T-cell (primary cell): ENCODE measurements at regions not wholly inside any gene's neighbourhood (a gene's known extent, or its start where the extent isn't known, plus 50 kb on each side); places are given as distances from the start of the nearest gene placed in this dataset.
"Not testable (repeated sequence)": the region's sequence is repeated elsewhere in the genome, so short reads cannot be mapped to it uniquely, and the experiment has no call there.

ENCODE experiments used
- ATAC-seq, 4 experiments: fragments of 200-7000 bp in 3 of 4; fragments of 150-1000 bp in 1 of 4; cut with Tn5 transposase; replicated peaks in 1 of 4; 1 replicate in 3 of 4; 2 replicates in 1 of 4; pipeline ENCODE4 v1.10.0; 2021; ENCODE audit warnings: moderate library complexity in 3 of 4, mild to moderate bottlenecking in 2 of 4, moderate number of reproducible peaks in 1 of 4
- CTCF ChIA-PET, 2 donors: fragments of 300-600 bp; sonication (Branson Sonifier 250); formaldehyde crosslinking; loops; one replicate each; lab custom pipeline; 2022; ENCODE audit warnings: antibody characterized with exemption in 2 of 2; lab: Charles Lee
- POLR2A ChIA-PET, 2 donors: fragments of 300-600 bp; sonication (Branson Sonifier 250); formaldehyde crosslinking; loops; one replicate each; lab custom pipeline; 2022; ENCODE audit warnings: antibody characterized with exemption in 2 of 2; lab: Charles Lee
- DNase-seq, 35 experiments: peaks; one replicate each; pipeline versions ENCODE4 v3.0.0 to v3.0.0-alpha.2; 2013 to 2023
- H3K27ac ChIP-seq: one replicate; pipeline ENCODE4 v1.5.1; 2013; ENCODE audit warnings: low read length
- H3K27me3 ChIP-seq, 2 experiments: replicated peaks in 1 of 2; 1 replicate in 1 of 2; 2 replicates in 1 of 2; pipeline versions ENCODE4 v1.6.1 to v1.7.0; 2013; ENCODE audit warnings: low read length in 1 of 2, mixed read lengths in 1 of 2; ENCODE audit not compliant: control insufficient read depth in 2 of 2, insufficient read depth in 2 of 2; ENCODE audit errors: extremely low read depth in 1 of 2
- H3K36me3 ChIP-seq, 2 donors: 1 replicate in 1 of 2; 2 replicates in 1 of 2; pipeline versions ENCODE4 v1.6.1 to v1.7.0; 2013; ENCODE audit warnings: low read length in 1 of 2; ENCODE audit not compliant: control insufficient read depth in 2 of 2, insufficient read depth in 1 of 2; ENCODE audit errors: extremely low read depth in 1 of 2
- H3K4me1 ChIP-seq, 2 experiments: 1 replicate in 1 of 2; 2 replicates in 1 of 2; pipeline versions ENCODE4 v1.6.1 to v1.7.0; 2013; ENCODE audit warnings: low read length in 2 of 2, mixed read lengths in 1 of 2; ENCODE audit not compliant: insufficient read depth in 2 of 2, control insufficient read depth in 1 of 2; ENCODE audit errors: extremely low read depth in 1 of 2
- H3K4me3 ChIP-seq, 2 donors: 1 replicate in 1 of 2; 2 replicates in 1 of 2; pipeline versions ENCODE4 v1.5.1 to v1.7.0; 2013; ENCODE audit warnings: mild to moderate bottlenecking in 2 of 2, low read length in 1 of 2, moderate library complexity in 1 of 2; ENCODE audit not compliant: control insufficient read depth in 1 of 2; ENCODE audit errors: extremely low read depth in 1 of 2
- H3K9me3 ChIP-seq: 2 replicates; pipeline ENCODE4 v1.7.0; 2013
- H3K27ac Mint-ChIP-seq, 2 donors: one replicate each; pipeline ENCODE4 v1.8.0; 2020 to 2021; ENCODE audit warnings: mild to moderate bottlenecking in 2 of 2, mixed read lengths in 2 of 2
- H3K27me3 Mint-ChIP-seq, 2 donors: one replicate each; pipeline ENCODE4 v1.8.0; 2021 to 2022; ENCODE audit warnings: mixed read lengths in 2 of 2
- H3K36me3 Mint-ChIP-seq: one replicate; pipeline ENCODE4 v1.8.0; 2021; ENCODE audit warnings: mixed read lengths
- H3K4me1 Mint-ChIP-seq, 3 donors: one replicate each; pipeline ENCODE4 v1.8.0; 2020 to 2022; ENCODE audit warnings: mixed read lengths in 3 of 3, mild to moderate bottlenecking in 1 of 3
- H3K4me3 Mint-ChIP-seq, 3 donors: one replicate each; pipeline ENCODE4 v1.8.0; 2020 to 2022; ENCODE audit warnings: mild to moderate bottlenecking in 3 of 3, mixed read lengths in 3 of 3, moderate library complexity in 3 of 3
- H3K9me3 Mint-ChIP-seq, 3 donors: one replicate each; pipeline ENCODE4 v1.8.0; 2020 to 2022; ENCODE audit warnings: mixed read lengths in 3 of 3
- WGBS: methylation state at CpG from one replicate; pipeline ENCODE4 v1.1.5; 2013; ENCODE audit warnings: missing lambda C conversion rate; ENCODE audit not compliant: insufficient coverage; 5-methylcytosine and 5-hydroxymethylcytosine counted together

DNA sequence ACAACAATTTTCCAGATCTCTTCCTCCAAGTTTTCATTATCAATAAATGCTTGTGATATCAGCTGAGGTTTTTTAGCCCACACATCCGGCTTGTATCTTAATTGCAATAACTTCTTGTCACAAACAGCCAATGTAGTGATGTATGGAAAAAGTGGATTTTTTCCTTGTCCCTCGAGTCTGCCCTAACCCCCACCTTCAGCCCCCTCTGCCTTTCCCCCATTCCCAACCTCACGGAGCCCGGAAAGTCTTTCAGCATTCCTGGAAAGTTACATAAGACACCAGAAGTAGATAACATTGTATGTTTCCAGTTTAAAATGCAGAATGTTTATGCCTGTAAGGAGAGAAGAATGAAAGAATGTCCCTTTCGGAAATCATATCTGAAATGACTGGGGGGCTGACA is 179.2 kb upstream of the PHACTR1 start:
- ATAC-seq (no peak), DNase-seq (no peak)
- Histone ChIP-seq H3K9me3 (no peaks in the 10 kb centered on the region), H3K4me3 (no peak overlapping the region), H3K27me3 (no peaks in the 10 kb centered on the region), H3K36me3 (no peaks in the 10 kb centered on the region), H3K4me1 (no peaks in the 10 kb centered on the region), H3K27ac (no peak overlapping the region)
- no CpG with 5 or more reads among the region's 5 CpGs for WGBS
- no peaks in the 10 kb centered on the region for H3K4me1 Mint-ChIP-seq
- no peak overlapping the region for H3K27ac Mint-ChIP-seq
- ChIA-PET POLR2A (no interaction called here), CTCF (no interaction called here)
- H3K27me3 Mint-ChIP-seq: peaks cover 0 to 21% of the 10 kb centered on the region in 2 donors
- H3K9me3 Mint-ChIP-seq: peaks cover 0 to 3% (median 3%) of the 10 kb centered on the region in 3 donors
- no peaks in the 10 kb centered on the region for H3K36me3 Mint-ChIP-seq
- no peak overlapping the region for H3K4me3 Mint-ChIP-seq

DNA sequence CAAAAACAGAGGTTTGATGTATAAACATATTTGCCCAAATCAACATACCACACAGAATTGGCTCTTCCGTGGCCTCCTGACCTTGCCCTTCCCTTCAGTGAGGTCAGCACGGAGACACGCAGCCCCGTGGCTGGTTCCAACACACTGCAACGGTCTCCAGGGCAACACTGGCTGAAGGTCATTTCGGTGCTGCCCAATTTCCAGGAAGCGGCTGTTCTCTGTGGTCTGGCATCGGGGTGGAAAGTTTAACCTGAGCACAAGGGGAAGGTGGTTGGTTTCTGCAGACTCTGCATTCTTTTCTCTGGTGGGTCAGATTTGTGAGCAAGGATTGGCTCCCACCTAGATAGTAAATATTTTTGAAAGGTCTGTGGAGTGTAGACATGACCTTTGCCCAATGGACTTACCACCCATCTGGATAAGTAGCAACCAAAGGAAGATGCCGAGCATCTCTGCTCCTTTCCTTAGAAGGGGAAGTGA is 177.6 kb upstream of the PHACTR1 start:
- H3K9me3 ChIP-seq: no peaks in the 10 kb centered on the region
- H3K4me3 Mint-ChIP-seq: no peak overlapping the region
- WGBS: 94% methylated on average over 6 of the region's 9 CpGs
- DNase-seq: no peak
- no peak for ATAC-seq
- no peaks in the 10 kb centered on the region for H3K36me3 ChIP-seq
- POLR2A ChIA-PET: no interaction called here
- no peak overlapping the region for H3K4me3 ChIP-seq
- peaks cover 0 to 7% (median 4%) of the 10 kb centered on the region in 3 donors for H3K9me3 Mint-ChIP-seq
- CTCF ChIA-PET: no interaction called here
- H3K27ac Mint-ChIP-seq: no peak overlapping the region
- H3K4me1 ChIP-seq: no peaks in the 10 kb centered on the region
- H3K4me1 Mint-ChIP-seq: no peaks in the 10 kb centered on the region
- H3K27ac ChIP-seq: no peak overlapping the region
- no peaks in the 10 kb centered on the region for H3K27me3 ChIP-seq
- H3K27me3 Mint-ChIP-seq: peaks cover 0 to 18% of the 10 kb centered on the region in 2 donors
- H3K36me3 Mint-ChIP-seq: no peaks in the 10 kb centered on the region

DNA sequence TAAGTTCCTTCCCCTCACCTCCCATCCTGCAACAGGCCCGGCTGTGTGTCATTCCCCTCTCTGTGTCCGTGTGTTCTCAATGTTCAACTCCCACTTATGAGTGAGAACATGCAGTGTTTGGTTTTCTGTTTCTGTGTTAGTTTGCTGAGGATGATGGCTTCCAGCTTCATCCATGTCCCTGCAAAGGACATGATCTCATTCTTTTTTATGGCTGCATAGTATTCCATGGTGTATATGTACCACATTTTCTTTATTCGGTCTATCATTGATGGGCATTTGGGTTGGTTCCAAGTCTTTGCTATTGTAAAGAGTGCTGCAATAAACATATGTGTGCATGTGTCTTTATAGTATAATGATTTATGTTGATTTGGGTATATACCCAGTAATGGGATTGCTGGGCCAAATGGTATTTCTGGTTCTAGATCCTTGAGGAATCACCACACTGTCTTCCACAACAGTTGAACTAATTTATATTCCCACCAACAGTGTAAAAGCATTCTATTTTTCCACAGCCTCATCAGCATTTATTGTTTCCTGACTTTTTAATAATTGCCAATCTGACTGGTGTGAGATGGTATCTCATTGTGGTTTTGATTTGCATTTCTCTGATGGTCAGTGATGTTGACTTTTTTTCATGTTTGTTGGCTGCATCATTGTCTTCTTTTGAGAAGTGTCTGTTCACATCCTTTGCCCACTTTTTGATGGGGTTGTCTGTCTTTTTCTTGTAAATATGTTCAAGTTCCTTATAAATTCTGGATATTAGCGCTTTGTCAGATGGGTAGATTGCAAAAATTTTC is 174.1 kb upstream of the PHACTR1 start:
- H3K27me3 Mint-ChIP-seq: peaks cover 2 to 18% of the 10 kb centered on the region in 2 donors
- no CpG with 5 or more reads among the region's 4 CpGs for WGBS
- H3K9me3 Mint-ChIP-seq, H3K36me3 Mint-ChIP-seq, H3K27ac ChIP-seq, H3K4me3 Mint-ChIP-seq, H3K4me3 ChIP-seq, ATAC-seq, H3K36me3 ChIP-seq, DNase-seq, POLR2A ChIA-PET, H3K27me3 ChIP-seq, CTCF ChIA-PET, H3K27ac Mint-ChIP-seq, H3K4me1 ChIP-seq, H3K9me3 ChIP-seq, H3K4me1 Mint-ChIP-seq: not testable (repeated sequence)

DNA sequence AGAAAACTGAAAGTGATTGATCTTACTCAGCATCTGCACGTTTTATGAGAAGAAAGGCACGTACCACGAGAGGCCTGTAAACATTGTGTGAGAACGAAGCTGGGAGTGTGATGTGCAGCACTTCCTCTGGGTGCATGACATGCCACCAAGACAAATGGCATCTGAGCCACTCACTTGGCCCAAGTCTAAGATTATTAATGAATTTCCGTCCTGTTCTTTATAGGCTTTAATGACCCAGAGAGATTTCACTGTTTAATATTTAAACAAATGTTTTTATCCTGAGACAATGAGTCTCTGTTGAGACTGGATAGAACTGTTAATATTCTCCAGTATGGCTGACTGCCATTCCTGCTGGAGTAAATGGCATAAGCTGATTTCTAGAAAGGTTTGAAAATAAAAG is 172.6 kb upstream of the PHACTR1 start:
- WGBS: no CpG with 5 or more reads among the region's 5 CpGs
- ChIA-PET CTCF (no interaction called here), POLR2A (no interaction called here)
- H3K4me3 Mint-ChIP-seq: no peak overlapping the region
- no peak overlapping the region for H3K27ac Mint-ChIP-seq
- H3K4me1 Mint-ChIP-seq: no peaks in the 10 kb centered on the region
- H3K27ac ChIP-seq: no peak overlapping the region
- peaks cover 0 to 11% (median 4%) of the 10 kb centered on the region in 3 donors for H3K9me3 Mint-ChIP-seq
- DNase-seq: no peak
- no peak for ATAC-seq
- H3K9me3 ChIP-seq: no peaks in the 10 kb centered on the region
- no peaks in the 10 kb centered on the region for H3K4me1 ChIP-seq
- no peaks in the 10 kb centered on the region for H3K27me3 ChIP-seq
- no peaks in the 10 kb centered on the region for H3K36me3 Mint-ChIP-seq
- H3K27me3 Mint-ChIP-seq: peaks cover 2 to 28% of the 10 kb centered on the region in 2 donors
- no peak overlapping the region for H3K4me3 ChIP-seq
- no peaks in the 10 kb centered on the region for H3K36me3 ChIP-seq

DNA sequence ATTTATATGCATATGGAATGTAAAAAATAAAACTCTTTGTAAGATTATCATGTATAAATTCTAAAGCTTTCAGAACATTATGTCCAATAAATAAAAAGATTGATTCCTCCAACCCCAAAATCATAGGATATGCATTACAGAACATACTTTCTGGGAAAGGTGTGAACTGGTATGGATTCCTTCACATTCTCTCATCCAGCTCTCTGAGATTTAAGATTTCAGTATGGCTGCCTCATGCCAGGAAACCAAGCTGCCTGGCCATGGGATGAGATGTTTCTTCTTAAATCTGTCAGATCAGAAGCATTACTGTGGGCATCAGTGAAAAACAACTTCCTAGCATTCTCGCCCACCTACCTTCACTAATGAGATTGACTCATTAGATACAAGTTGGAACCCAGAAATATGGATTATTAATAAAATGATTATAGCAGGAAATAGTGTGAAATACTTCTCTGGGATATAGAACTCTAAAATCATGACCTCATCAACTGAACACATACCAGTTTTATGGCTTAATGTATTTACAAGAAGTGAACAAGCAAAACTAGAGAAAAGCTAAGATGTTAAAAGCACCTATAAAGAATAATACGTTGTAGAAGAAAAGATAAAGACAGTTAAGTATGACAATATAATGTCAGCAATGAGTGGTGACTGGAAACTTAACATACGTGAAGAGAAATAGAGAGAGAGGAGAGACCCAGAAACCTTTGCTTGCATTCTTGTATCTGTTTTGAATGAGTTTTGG is 171.6 kb upstream of the PHACTR1 start:
- no peaks in the 10 kb centered on the region for H3K4me1 Mint-ChIP-seq
- no peak for ATAC-seq
- H3K4me3 Mint-ChIP-seq: no peak overlapping the region
- ChIA-PET POLR2A (no interaction called here), CTCF (no interaction called here)
- Histone ChIP-seq H3K27me3 (no peaks in the 10 kb centered on the region), H3K27ac (no peak overlapping the region), H3K36me3 (no peaks in the 10 kb centered on the region), H3K9me3 (no peaks in the 10 kb centered on the region), H3K4me1 (no peaks in the 10 kb centered on the region), H3K4me3 (no peak overlapping the region)
- H3K27ac Mint-ChIP-seq: no peak overlapping the region
- DNase-seq: no peak
- 75% methylated on average over 2 of the region's 3 CpGs for WGBS
- peaks cover 0 to 11% (median 4%) of the 10 kb centered on the region in 3 donors for H3K9me3 Mint-ChIP-seq
- no peaks in the 10 kb centered on the region for H3K36me3 Mint-ChIP-seq
- peaks cover 2 to 28% of the 10 kb centered on the region in 2 donors for H3K27me3 Mint-ChIP-seq

DNA sequence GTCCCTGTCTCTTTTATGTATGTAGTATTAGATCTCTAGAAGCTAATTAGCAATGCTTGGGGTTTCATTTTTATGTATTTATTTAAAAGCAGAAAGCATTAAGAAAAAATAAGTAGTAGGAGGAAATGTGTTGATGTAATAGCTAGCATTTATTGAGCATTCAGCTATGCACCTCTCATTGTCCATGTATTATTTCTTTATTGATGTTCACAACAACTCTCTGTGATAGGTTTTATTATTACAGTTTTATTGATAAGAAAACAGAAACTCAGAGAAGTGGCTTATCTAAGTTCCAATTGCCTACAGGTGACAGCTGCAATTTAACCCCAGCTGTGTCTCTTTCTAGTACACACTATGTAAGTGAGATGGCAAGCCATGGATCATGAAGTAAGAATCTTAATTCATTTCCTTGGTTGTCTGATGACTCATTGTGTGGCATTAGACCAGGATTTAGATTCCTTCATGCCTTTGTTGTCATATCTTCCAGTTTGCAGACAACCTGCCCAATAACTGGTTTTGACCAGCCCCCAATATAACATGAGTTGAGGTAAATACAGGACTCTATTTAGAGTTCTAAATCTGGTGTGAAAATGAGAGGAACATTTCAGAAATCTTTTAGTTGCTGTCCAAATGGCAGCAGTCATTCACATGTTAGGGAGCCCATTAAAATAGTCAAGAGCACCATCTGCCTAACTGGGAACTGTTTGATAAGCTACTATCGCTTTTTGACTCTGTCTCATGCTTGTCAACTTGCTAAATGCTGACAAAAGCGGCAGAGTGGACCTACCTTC is 170.8 kb upstream of the PHACTR1 start:
- 50% methylated on average over 1 of the region's 2 CpGs for WGBS
- Mint-ChIP-seq H3K27me3 (peaks cover 2 to 28% of the 10 kb centered on the region in 2 donors), H3K4me3 (no peak overlapping the region), H3K9me3 (peaks cover 0 to 11% (median 4%) of the 10 kb centered on the region in 3 donors), H3K4me1 (no peaks in the 10 kb centered on the region), H3K36me3 (no peaks in the 10 kb centered on the region), H3K27ac (no peak overlapping the region)
- POLR2A ChIA-PET: no interaction called here
- ATAC-seq (no peak), DNase-seq (no peak)
- no peaks in the 10 kb centered on the region for H3K27me3 ChIP-seq
- no peak overlapping the region for H3K4me3 ChIP-seq
- no peaks in the 10 kb centered on the region for H3K9me3 ChIP-seq
- CTCF ChIA-PET: no interaction called here
- no peak overlapping the region for H3K27ac ChIP-seq
- H3K36me3 ChIP-seq: no peaks in the 10 kb centered on the region
- H3K4me1 ChIP-seq: no peaks in the 10 kb centered on the region
